Fibroblast of the conjunctiva (primary cell): ENCODE measurements at regions not wholly inside any gene's neighbourhood (a gene's known extent, or its start where the extent isn't known, plus 50 kb on each side); places are given as distances from the start of the nearest gene placed in this dataset.
"Not testable (repeated sequence)": the region's sequence is repeated elsewhere in the genome, so short reads cannot be mapped to it uniquely, and the experiment has no call there.

Experiments
- DNase-seq: peaks from one replicate; pipeline ENCODE4 v3.0.0-alpha.2; 2010; ENCODE audit warnings: low read depth

DNA sequence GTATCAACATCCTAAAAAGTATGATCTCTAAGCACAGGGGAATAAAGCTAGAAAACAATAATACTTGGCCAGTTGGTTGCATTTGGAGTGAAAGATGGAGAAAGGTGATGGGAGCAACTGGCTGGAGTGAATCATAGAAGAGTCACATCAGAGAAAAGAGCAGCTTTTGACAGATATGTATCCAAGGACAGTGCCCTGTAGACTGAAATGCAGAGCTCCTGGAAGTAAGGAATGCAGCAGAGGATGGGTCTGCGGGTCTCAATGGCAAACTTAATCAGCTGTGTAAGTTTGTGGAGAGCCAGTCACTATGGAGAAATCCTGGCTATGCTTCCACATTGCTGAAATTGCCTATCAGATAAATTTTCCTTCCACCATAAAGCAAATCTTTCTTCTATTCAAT lies 218.1 kb upstream of the PRNP start:
- DNase-seq = no peak

DNA sequence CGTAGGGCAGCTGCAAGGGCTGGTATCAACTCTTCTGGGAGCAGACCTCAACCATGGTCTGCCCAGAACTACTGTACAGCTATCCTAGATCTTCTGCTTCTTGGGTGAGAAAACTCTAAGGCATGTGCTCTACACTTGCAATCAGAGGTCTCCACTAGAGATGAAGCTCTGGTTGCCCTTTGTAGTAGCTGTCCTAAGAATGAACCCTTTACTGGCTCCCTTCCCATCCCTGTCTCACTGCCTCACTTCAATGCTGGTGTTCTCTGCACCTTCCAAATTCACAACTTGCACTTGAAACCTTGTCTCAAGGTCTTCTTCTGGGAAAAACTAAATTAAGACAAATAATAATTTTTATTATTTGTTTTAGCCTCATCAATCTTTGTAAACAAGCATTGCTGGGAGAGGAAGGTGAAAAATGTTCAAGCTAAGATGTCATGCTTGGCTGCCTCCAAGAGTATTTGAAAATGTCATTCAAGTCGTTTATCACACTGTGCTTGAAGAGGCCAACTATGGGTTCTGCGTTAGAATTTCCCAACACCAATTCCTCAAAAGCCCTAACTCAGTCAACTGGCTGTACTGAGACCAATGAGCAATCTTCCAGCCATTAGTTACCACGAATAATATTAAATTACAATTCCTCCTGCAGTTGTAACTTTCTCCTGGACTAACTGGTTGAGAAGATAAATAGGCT lies 216.9 kb upstream of the ADRA1D start:
- no peak for DNase-seq

DNA sequence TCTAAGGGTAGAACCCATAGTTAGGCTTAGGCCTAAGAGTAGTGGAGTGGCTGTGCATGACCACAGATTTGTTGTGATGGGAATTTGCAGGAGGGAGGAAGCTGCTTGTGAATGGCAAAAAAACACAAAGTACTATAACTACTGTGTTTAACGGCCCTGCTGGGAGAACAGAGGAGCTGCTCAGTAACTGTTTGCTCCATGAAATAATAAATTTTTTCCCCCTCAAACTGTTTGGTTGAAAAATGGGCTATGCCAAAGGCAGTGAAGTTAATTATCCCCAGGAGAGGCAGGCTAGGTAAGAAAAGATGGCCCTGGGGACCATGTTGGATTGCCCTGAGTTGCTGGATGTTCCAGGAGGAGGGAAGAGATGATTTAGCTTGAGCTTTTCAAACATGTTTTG lies 216.1 kb upstream of the ADRA1D start:
- DNase-seq = no peak

DNA sequence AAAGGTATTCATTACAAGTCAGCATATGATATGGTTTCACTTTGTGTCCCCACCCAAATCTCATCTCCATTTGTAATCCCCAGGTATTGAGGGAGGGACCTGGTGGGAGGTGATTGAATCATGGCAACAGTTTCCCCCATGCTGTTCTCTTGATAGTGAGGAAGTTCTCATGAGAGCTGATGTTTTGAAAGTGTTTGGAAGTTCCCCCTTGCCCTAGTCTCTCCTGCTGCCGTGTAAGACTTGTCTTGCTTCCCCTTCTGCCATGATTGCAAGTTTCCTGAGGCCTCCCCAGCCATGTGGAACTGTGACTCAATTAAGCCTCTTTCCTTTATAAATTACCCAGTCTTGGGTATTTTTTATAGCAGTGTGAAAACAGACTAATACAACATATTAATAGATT lies 213.7 kb upstream of the ADRA1D start:
- not testable (repeated sequence) for DNase-seq

DNA sequence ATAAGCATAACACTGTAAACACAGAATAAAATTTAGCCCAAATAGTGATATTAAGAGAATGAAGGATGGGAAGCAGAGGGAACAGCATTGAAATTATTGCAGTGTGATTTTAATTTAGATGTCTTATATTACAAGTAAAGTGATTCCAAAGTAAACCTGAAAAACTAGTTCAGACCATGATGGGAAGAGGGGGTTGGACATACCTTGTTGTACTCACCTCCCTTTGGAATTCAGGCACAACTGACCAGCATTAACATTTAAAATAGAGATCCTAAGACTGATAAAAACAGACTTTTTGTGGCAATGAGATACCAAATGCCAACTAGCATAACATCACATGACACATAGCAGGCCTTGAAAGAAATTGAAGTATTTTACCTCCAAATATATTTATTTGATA lies 210.0 kb upstream of the ADRA1D start:
- no peak for DNase-seq

DNA sequence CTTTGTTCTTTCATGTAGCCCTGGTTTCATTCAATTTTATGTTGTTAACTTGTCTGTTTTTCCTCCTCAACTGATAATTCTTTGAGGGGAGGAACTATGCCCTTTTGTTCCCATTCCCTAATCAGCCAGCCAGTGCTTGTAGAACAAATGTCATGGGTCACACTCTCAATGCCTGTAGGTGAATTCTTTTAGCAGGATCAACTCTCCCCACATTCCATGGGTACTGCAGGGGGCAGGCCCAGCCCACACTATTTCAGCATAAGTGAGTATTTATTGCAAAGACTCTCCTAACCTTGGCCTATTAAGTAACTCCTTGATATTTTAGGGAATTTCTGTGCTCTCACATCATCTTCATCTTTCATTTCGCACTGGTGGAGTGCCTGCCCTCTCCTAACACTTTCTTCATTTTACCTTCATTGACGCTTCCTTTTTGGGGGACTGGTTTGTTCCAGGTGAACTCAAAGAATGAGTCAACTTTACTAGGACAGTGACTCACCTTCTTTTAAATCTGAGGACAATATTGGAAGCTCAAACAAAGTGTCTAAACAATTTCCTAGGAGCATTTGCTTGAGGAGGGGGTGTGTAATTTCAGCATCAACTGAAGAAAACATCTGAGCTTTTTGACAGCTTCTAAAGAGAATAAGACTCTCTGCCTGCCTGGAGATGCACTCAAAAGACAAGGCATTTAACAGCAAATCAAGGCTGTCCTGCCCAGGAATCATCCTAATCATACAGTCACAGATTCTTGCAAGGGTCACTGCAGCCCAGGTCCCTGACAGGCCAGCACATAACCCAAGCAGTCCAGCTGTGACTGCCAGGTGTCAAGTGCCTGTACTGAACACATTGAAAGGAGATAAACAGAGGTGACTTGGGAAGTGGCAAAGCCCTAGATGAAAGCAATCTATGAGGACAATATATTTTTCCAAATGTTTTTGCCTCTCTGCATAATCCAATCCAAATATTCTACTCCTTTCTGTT lies 208.8 kb upstream of the ADRA1D start:
- DNase-seq = no peak

DNA sequence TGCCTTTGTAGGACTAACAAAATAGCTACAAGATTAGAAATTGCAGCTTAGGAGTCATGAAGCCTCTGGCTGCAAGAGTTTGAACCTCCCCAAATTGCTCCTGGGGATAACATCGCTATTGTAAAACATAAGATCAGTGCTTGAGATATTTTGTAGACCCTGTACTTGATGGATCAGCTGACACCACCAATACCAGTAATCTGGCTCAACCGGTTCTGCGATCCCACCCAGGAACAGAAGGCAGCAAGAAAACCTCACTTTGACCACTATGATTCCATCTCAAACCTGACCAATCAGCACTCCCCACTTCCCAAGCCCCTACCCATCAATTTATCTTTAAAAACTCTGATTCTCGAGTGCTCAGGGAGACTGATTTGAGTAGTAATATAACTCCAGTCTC lies 206.9 kb upstream of the ADRA1D start:
- DNase-seq = no peak

DNA sequence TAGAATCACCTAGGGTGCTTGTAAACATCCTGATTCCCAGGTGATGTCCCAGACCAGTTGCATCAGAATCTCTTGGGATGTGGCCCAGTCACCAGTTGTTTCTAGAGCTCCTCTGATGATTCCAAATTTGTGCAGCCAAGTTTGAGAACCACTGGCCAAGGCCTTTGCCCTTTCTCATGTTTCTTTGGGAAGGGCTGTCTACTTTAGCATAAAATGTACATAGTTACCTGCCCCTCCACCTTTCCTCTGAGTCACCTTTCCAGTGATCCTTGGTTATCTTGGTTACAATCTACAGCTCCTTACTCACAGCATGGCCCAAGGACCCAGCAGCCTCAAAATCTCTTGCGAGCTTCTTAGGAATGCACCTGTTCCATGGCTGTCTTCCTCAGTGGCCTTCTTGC lies 206.2 kb upstream of the ADRA1D start:
- DNase-seq = no peak

DNA sequence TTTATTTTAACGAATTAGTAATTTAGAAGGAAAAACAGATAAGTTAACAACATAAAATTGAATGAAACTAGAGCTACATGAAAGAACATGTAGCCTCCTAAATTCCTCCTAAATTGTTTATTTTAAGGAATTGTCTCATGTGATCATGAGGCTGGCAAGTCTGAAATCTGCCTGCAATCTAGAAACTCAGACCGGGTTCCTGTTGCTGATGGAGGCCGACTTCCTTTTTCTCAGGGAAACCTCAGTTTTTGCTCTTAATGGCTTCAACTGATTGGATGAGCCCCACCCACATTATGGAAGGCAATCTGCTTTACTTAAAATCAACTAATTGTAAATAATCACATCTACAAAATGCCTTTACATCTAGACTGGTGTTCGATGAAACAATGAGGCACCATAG lies 205.0 kb upstream of the ADRA1D start:
- DNase-seq = no peak

DNA sequence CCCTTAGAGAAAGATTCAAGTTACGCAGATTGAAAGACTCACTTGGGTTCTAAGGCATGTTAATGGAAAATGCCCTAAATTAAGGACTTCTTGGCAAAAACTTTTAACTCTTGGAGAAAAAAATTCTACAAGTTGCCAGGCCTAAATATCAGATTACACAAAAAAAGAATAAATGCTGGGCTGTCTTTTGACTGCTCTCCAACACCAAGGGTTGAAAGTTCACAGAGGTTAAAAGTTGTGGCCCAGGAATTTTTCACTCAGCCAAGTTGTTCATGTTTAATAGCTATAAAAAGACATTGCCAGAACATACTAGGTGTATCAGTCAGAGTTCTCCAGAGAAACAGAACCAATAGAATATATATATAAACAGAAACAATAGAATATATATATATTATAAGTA lies 204.3 kb upstream of the ADRA1D start:
- DNase-seq = no peak

DNA sequence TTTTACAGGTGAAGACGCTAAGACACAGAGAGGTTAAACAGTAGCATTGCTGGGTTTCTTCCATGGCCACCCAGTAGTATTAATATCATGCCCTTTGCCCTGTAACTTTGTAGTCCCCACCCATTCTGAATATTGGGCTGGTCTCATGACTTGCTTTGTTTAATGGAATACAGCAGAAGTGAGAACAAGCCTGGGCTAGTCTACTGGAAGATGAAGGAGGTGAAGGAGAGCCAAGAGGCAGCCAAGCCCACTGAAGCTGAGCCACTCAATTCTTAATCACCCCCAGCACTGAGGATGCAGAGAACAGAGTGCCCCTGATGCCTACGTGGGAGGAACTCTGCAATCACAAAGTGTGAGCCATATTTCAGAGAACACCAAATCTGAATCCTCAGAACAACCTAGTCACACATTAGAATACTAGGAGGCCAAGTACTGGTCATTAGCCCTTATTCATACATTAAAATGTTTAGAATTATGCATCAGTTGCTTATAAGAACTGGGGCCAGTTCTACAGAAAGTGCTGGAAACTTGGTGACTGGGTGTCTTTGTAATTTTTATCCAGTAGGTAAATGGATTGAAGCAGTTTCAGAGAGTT lies 202.5 kb upstream of the ADRA1D start:
- DNase-seq = no peak

DNA sequence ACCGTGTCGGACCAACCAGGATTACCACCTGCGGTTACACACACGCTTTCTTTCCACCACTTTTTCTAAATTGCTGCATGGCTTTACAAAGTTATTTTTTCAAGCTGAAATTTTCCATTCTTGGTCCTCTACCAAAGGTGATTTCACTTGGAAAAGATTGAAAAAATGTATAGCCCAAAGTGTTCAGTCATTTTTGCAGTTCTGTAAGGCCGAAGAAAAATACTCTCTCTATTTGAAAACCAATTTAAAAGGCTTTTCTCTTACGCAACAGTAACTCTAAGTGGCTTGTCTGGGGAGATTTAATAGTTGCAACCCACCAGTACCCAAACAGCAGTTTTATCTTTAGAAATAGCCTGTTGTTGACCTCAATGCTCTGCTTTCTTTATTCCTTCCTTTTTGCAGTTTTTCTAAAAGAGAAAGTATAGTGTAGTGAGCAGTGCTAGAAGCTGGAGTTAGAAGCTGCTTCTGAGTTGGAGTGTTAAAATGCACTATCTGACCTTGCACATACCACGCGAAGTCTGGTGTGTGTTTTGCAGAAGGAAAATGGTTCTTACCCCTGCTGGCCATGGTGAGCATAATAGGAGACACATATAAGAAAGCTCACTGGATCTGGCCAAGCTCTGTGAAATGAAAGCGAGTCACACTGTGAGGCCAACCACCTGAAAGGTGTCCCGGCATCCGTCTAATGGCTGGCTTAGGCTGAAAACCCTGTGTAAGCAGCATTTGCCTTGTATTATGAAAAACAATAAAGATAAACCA lies 201.0 kb upstream of the ADRA1D start:
- DNase-seq = no peak

DNA sequence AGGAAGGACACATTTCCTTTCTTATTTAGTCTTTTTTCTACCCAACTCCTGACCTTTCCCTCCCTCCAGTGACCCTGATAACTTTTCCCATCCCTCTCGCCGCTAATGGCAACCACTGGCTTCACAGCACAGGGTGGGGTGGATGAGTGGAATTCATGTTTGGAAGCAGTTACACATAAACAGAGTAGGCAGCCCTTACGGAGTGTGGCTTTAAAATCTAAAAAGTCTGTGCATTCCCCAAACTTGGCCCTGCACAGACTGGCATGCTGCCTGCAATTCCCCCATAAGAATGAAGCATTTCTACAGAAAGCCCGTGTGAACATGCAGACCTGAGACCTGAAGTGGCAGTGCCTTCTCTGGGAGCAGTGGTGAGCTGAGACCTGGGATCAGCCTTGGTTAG lies 196.7 kb upstream of the ADRA1D start:
- DNase-seq = no peak

DNA sequence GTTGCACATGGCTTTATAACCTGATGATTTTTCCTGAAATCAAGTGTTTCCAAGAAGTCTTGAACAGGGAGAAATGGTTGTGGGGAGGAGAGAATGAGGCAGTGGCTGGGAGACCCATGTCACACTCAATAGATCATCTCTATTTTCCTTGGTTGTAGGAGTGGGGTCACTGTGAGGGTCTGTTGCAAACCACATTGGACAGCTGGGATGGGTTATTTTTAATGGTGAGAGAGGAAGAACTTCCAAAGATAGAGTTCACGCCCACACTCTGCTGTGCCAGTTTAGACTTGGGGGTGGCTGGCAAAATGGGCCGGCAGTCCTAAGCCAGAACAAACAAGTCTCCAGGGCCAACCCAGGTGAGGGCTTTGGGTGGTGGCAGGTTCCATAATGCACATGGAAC lies 196.2 kb upstream of the ADRA1D start:
- no peak for DNase-seq

DNA sequence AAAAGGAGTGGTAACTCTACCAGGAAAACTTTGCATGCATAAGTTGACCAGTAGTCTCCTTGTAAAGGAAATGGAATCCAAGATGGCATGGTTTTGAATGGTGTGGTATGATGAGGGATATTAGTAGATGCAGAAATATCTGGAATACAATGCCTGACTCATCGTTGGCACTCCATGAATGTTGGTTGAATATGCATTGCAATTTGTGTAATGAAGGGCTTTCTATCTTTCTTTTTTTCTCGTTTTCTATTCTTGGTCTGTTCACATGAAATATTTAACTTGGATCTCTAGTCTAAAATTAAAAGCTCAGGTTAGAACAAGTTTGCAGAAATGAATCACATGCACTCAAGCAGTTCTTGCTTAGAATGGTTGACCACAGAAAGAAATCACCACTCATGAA lies 195.3 kb upstream of the ADRA1D start:
- DNase-seq = no peak

DNA sequence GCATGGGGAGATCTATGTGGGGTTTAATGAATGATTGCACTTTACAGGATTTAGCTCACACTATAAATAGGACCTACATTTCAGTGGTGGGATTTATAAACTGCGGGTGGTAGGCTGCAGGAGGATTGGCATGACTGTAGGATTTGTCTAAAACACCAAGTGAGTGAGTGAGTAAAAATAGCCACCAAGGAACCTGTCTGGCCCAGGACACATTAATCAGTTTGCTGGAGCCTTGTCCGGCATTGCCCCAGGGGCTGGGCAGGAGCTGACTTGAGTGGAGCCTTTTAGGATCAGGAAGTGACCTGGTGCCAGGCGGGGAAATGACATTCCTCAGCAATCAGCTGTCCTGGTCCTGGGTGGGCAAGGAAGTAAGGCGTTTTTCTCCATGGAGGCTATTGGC lies 193.9 kb upstream of the ADRA1D start:
- no peak for DNase-seq

DNA sequence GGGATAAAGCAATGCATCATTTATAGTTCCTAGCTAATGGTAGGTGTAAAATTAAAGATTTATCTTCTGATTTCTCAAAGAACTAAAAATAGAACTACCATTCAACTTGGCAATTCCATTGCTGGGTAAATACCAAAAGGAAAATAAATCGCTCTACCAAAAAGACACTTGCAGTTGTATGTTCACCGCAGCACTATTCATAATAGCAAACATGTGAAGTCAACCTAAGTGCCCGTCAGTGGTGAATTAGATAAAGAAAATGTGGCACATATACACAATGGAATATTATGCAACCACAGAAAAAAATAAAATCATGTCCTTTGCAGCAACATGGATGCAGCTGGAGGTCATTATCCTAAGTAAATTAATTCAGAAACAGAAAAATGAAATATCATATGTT lies 192.8 kb upstream of the ADRA1D start:
- no peak for DNase-seq

DNA sequence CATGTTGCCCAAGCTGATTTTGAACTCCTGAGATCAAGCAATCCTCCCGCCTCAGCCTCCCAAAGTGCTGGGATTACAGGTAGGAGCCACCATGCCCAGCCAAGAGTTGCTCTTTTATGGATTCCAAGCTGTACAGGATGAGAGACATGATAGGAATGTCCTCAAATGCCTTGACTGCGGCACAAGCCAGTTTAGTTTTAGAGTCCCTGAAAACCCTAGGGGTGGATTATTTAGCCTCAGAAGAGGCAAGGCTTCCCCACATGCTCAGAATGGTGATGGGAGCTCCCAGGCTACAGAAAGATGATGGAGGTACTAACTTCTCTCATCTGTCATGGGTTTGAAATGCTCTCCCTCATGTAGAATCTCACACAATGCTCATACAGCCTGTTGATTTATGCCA lies 192.1 kb upstream of the ADRA1D start:
- no peak for DNase-seq

DNA sequence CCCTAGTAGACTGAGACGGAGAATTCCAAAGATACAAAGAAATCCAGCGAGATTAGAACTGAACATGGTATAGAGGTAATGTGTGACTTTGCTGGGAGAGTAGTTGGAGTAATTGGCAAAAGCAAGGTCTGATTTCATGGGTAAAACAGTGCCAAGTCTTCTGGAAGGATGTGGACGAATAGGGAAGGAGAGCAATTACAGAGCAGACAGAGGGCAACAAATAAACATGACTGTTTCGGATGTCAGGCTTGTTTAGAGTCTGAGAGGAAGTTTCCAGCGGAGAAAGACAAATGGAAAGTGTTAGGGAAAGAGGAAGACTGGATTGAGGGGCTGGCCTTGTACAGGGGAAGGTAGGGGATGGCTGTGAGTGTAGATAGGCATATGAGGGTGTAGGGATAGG lies 190.4 kb upstream of the ADRA1D start:
- no peak for DNase-seq

DNA sequence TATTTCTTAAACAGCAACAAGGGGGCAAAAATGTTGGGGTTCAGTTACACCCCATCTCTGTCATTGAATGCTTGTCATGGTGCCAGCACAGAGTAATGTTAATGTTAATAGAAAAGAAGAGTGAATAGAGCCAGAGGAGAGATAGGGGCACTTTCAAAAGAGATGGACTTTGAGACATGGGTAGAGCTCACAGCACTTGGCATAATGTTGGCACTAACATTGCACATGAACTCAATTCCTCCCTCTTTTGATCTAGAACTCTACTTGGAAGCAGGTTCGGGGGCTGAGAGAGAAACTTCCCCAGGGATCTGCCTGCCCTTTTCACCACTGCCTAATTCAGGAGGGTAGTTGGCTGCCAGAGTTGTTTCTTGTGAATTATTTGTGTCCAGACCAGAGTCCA lies 188.0 kb upstream of the ADRA1D start:
- DNase-seq = no peak

DNA sequence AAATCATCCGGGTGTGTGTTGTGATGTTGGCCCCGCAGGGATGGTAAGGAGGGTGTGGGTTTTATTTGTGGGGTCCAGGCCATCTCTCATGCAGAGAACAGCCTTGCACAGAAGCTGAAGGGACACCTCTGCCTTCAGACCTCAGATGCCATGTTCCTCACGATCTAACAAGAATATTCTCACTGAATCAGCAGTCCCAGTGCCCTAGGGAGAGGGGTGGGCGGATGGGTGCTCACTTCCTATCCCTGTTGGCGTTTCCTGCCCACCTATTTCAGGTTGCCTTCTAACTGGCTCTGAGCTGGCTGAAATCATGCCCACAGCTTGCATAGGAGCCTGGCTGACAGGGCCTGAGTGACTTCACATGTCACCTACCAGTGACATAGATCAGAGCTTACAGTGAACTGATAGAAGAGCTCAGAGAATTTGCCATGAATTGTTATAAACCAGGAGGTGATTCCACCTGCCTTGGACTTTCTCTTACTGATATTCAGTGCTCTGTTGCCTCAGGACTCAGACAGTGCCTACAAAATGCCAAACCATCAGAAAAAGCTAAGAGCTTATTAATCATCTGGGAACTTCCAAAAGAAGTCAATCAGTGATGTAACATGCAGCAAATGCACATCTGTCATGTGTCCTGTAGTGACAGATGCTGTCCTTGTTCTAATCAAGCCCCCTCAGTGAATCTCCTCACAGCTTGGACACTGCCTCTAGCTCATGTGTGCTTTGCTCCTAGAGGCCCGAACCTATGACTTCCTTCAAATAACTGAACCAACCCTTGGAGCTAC lies 186.8 kb upstream of the ADRA1D start:
- no peak for DNase-seq

DNA sequence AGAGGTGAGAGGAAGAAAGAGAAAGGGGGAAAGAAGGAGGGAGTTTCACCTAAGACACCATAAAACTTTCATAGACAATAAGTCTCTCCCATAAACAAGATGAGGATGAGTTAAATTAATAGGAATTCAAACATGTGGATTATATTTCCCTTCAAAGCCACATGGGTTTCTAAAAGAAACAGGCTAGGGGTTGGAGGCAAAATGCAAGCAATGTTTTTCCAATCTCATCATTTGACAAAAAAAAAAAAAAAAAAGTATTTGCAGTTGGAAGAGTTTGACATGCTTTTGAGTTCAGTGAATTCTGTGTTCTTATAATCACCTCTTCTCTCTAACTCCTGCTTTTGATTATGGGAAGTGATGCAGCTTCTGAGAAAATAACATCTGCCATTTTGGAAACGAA lies 186.1 kb upstream of the ADRA1D start:
- peak; percentile 65 for DNase-seq
